Sigmoid colon (tissue), 4 donors: ENCODE measurements at regions not wholly inside any gene's neighbourhood (a gene's known extent, or its start where the extent isn't known, plus 50 kb on each side); places are given as distances from the start of the nearest gene placed in this dataset.

Source experiments
- POLR2A ChIP-seq, 2 donors: fragments of 450-650 bp; IDR thresholded peaks; one replicate each; pipeline ENCODE4 v1.6.1; 2016; ENCODE audit warnings: antibody characterized with exemption in 2 of 2, mild to moderate bottlenecking in 2 of 2, moderate library complexity in 2 of 2
- POLR2AphosphoS5 ChIP-seq, 4 donors: sonication (generic); formaldehyde crosslinking; IDR thresholded peaks; one replicate each; pipeline ENCODE4 v1.6.1; 2017; ENCODE audit warnings: antibody characterized with exemption in 4 of 4

DNA sequence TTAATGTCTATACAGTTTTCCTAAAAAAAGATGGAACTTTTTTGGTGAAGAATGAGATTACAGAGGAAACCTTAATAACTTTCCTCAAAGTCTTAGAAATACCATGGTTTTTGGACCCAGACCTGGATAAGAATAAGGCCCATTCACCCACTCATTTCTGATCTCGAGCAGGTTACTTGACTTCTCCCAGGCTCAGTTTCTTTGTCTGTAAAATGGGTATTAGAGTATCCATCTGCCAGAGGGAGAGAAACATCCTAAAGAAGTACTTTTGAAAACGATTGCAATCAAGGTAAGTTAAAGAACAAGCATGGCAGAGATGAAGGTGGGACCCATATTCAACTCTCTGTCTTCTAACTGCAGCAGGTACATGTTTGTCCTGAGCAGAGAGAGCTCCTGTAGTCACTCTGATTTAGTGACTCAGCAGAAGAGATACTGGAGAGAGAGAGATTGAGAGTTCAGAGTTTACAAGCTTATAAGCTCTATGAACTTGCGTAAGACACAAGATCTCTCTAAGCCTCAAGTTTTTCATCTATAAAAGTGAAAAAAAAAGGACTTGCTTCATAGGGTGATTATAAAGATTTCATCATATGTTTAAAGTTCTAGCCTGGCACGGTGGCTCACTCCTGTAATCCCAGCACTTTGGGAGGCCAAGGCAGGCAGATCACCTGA lies 379.4 kb upstream of the SGCD start:
- TF ChIP-seq POLR2AphosphoS5 (IDR thresholded peaks at IDR 0.05) (no peak), POLR2A (IDR thresholded peaks at IDR 0.05) (no peak)
